SK-N-SH (cell line): ENCODE measurements at regions not wholly inside any gene's neighbourhood (a gene's known extent, or its start where the extent isn't known, plus 50 kb on each side); places are given as distances from the start of the nearest gene placed in this dataset.

Source experiments
- CHD2 ChIP-seq: fragments of 150-350 bp; IDR thresholded peaks from 2 replicates; pipeline ENCODE4 v1.6.1; 2018; ENCODE audit warnings: low read length; ENCODE audit not compliant: partially characterized antibody
- EZH2phosphoT487 ChIP-seq: fragments of 200-600 bp; sonication (generic); IDR thresholded peaks from 2 replicates; pipeline ENCODE4 v1.6.1; 2017; ENCODE audit warnings: low read depth, mixed run types, mild to moderate bottlenecking, antibody characterized with exemption, moderate library complexity, borderline replicate concordance
- FOXM1 ChIP-seq: IDR thresholded peaks from 2 replicates; pipeline ENCODE4 v1.4.0; 2012; ENCODE audit warnings: low read depth, mild to moderate bottlenecking
- GABPA ChIP-seq: IDR thresholded peaks from 2 replicates; pipeline ENCODE4 v1.4.0; 2012; ENCODE audit warnings: low read depth, mild to moderate bottlenecking
- GATA2 ChIP-seq: sonication (generic); formaldehyde crosslinking; IDR thresholded peaks from 2 replicates; pipeline ENCODE4 v1.5.0; 2020; ENCODE audit warnings: mild to moderate bottlenecking, missing genetic modification reagents
- JUND ChIP-seq: IDR thresholded peaks from 2 replicates; pipeline ENCODE4 v1.4.0; 2012
- MXI1 ChIP-seq: IDR thresholded peaks from 2 replicates; pipeline ENCODE4 v1.6.1; 2012; ENCODE audit warnings: mild to moderate bottlenecking, low read depth, low read length, improper control_type of control experiment
- NRF1 ChIP-seq: IDR thresholded peaks from 2 replicates; pipeline ENCODE4 v1.6.1; 2012; ENCODE audit warnings: low read depth, mild to moderate bottlenecking, low read length
- POLR2AphosphoS5 ChIP-seq: IDR thresholded peaks from 2 replicates; pipeline ENCODE4 v1.6.1; 2012; ENCODE audit warnings: low read depth, low read length
- RFX5 ChIP-seq: IDR thresholded peaks from 2 replicates; pipeline ENCODE4 v1.6.1; 2012; ENCODE audit warnings: mild to moderate bottlenecking, improper control_type of control experiment, low read length
- RXRA ChIP-seq: IDR thresholded peaks from 2 replicates; pipeline ENCODE4 v1.4.0; 2012; ENCODE audit warnings: low read depth, mild to moderate bottlenecking, borderline replicate concordance
- SIN3A ChIP-seq: IDR thresholded peaks from 2 replicates; pipeline ENCODE4 v1.6.1; 2012; ENCODE audit warnings: low read depth, mild to moderate bottlenecking, low read length, moderate library complexity, borderline replicate concordance
- YY1 ChIP-seq: IDR thresholded peaks from 2 replicates; pipeline ENCODE4 v1.4.0; 2012; ENCODE audit warnings: low read depth, mild to moderate bottlenecking
- TF ChIP-seq, protein P1 (sequence below): fragments of 200-600 bp; sonication (generic); IDR thresholded peaks from 2 replicates; pipeline ENCODE4 v1.6.1; 2017; ENCODE audit warnings: antibody characterized with exemption, mild to moderate bottlenecking, moderate library complexity

DNA sequence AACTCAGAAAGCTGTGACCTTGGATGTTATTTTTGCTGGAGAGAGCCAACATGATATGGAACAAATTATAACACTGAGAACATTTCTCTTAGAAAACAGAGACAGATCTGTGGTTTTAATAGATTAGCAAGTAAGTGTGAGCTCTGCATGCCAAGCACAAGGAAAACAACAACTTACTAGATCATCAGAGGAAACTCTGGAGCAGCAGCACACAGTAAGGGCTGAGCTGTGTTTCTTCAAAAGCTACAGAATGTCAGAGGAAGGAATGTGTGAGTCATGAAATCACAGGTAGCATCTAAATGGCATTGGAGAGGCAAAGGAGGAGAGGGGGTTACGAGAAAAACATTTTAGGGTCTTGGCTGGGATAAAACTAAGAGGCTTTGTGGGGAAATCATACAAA lies 283.4 kb upstream of the FZD8 start:
- TF ChIP-seq JUND (no peak), RFX5 (no peak), CHD2 (no peak), MXI1 (no peak), POLR2AphosphoS5 (no peak), NRF1 (no peak), GABPA (no peak), SIN3A (no peak), YY1 (no peak), RXRA (no peak), EZH2phosphoT487 (no peak), GATA2 (CRISPR knock-in tag) (no peak), FOXM1 (no peak)
- TF ChIP-seq, protein P1, sequence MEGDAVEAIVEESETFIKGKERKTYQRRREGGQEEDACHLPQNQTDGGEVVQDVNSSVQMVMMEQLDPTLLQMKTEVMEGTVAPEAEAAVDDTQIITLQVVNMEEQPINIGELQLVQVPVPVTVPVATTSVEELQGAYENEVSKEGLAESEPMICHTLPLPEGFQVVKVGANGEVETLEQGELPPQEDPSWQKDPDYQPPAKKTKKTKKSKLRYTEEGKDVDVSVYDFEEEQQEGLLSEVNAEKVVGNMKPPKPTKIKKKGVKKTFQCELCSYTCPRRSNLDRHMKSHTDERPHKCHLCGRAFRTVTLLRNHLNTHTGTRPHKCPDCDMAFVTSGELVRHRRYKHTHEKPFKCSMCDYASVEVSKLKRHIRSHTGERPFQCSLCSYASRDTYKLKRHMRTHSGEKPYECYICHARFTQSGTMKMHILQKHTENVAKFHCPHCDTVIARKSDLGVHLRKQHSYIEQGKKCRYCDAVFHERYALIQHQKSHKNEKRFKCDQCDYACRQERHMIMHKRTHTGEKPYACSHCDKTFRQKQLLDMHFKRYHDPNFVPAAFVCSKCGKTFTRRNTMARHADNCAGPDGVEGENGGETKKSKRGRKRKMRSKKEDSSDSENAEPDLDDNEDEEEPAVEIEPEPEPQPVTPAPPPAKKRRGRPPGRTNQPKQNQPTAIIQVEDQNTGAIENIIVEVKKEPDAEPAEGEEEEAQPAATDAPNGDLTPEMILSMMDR: no peak
